SK-N-SH (cell line): ENCODE measurements at regions not wholly inside any gene's neighbourhood (a gene's known extent, or its start where the extent isn't known, plus 50 kb on each side); places are given as distances from the start of the nearest gene placed in this dataset.
"Not testable (repeated sequence)": the region's sequence is repeated elsewhere in the genome, so short reads cannot be mapped to it uniquely, and the experiment has no call there.

ENCODE experiments used
- CTCF ChIA-PET: fragments of 300-600, 350-600 bp; formaldehyde crosslinking; extraction: SDS; loops from one replicate; lab custom pipeline; 2021; lab: Yijun Ruan, JAX
- POLR2A ChIA-PET: fragments of 350-600 bp; sonication (Branson Sonifier 250); formaldehyde crosslinking; extraction: SDS; loops from one replicate; lab custom pipeline; 2020; ENCODE audit warnings: antibody characterized with exemption, inconsistent platforms; lab: Yijun Ruan, JAX
- DNase-seq: peaks from one replicate; pipeline ENCODE4 v3.0.0; 2012
- H2AFZ ChIP-seq: fragments of 200-600 bp; sonication (generic); 2 replicates; pipeline ENCODE4 v1.8.1; 2016; ENCODE audit warnings: antibody characterized with exemption, mild to moderate bottlenecking, low read depth
- H3F3A ChIP-seq: fragments of 200-600 bp; sonication (generic); replicated peaks from 2 replicates; pipeline ENCODE3; 2016; ENCODE audit warnings: antibody characterized with exemption, mild to moderate bottlenecking; ENCODE audit not compliant: insufficient read depth
- H3K27ac ChIP-seq, 2 experiments: fragments of 200-500 bp in 1 of 2; fragments of 200-600 bp in 1 of 2; sonication (Bioruptor generic) in 1 of 2; sonication (generic), shearing (Covaris generic) in 1 of 2; 2 replicates each; pipeline versions ENCODE4 v1.5.1 to v1.6.1; 2014 to 2016; ENCODE audit warnings: low read depth in 2 of 2, inconsistent platforms in 1 of 2, low read length in 1 of 2, mild to moderate bottlenecking in 1 of 2, mixed read lengths in 1 of 2
- H3K27me3 ChIP-seq: fragments of 200-600 bp; sonication (generic), shearing (Covaris generic); 2 replicates; pipeline ENCODE4 v1.6.1; 2016; ENCODE audit warnings: mixed run types; ENCODE audit not compliant: insufficient read depth
- H3K36me3 ChIP-seq, 2 experiments: fragments of 200-500 bp in 1 of 2; fragments of 200-600 bp in 1 of 2; sonication (Bioruptor generic) in 1 of 2; sonication (generic) in 1 of 2; replicated peaks in 1 of 2; 2 replicates each; pipeline versions ENCODE3 to v1.5.1; 2014 to 2016; ENCODE audit warnings: low read length in 1 of 2, mild to moderate bottlenecking in 1 of 2; ENCODE audit not compliant: insufficient read depth in 2 of 2, control insufficient read depth in 1 of 2
- H3K4me1 ChIP-seq, 2 experiments: fragments of 200-500 bp in 1 of 2; fragments of 200-600 bp in 1 of 2; sonication (Bioruptor generic) in 1 of 2; sonication (generic), shearing (Covaris generic) in 1 of 2; 2 replicates each; pipeline versions ENCODE4 v1.5.1 to v1.6.1; 2014 to 2016; ENCODE audit warnings: low read depth in 1 of 2, low read length in 1 of 2, mixed run types in 1 of 2; ENCODE audit not compliant: insufficient read depth in 2 of 2, control insufficient read depth in 1 of 2
- H3K4me2 ChIP-seq: fragments of 200-600 bp; sonication (generic), shearing (Covaris generic); 2 replicates; pipeline ENCODE4 v1.6.1; 2017; ENCODE audit warnings: mixed run types
- H3K4me3 ChIP-seq, 2 experiments: fragments of 200-500 bp in 1 of 2; fragments of 200-600 bp in 1 of 2; sonication (Bioruptor generic) in 1 of 2; sonication (generic), shearing (Covaris generic) in 1 of 2; 2 replicates each; pipeline versions ENCODE4 v1.5.1 to v1.8.1; 2014 to 2016; ENCODE audit warnings: low read depth in 2 of 2, inconsistent platforms in 1 of 2, low read length in 1 of 2, mild to moderate bottlenecking in 1 of 2, mixed read lengths in 1 of 2, moderate library complexity in 1 of 2
- H3K79me2 ChIP-seq: fragments of 200-600 bp; sonication (generic); 2 replicates; pipeline ENCODE4 v1.8.1; 2017; ENCODE audit warnings: mild to moderate bottlenecking; ENCODE audit not compliant: insufficient read depth
- H3K9ac ChIP-seq: fragments of 200-600 bp; sonication (generic); 2 replicates; pipeline ENCODE4 v1.6.1; 2017; ENCODE audit warnings: mixed run types
- H3K9me2 ChIP-seq: fragments of 200-600 bp; sonication (generic); 2 replicates; pipeline ENCODE4 v1.6.1; 2017; ENCODE audit warnings: mixed run types
- H3K9me3 ChIP-seq: fragments of 200-600 bp; sonication (generic); 2 replicates; pipeline ENCODE4 v1.6.1; 2017; ENCODE audit warnings: mixed run types, mild to moderate bottlenecking, moderate library complexity
- H4K20me1 ChIP-seq: fragments of 200-600 bp; sonication (generic); 2 replicates; pipeline ENCODE4 v1.6.1; 2017; ENCODE audit warnings: mild to moderate bottlenecking, mixed run types; ENCODE audit not compliant: insufficient read depth
- CHD2 ChIP-seq: fragments of 150-350 bp; IDR thresholded peaks from 2 replicates; pipeline ENCODE4 v1.6.1; 2018; ENCODE audit warnings: low read length; ENCODE audit not compliant: partially characterized antibody
- EP300 ChIP-seq, 2 experiments: IDR thresholded peaks; 2 replicates each; pipeline versions ENCODE4 v1.4.0 to v1.6.1; 2012; ENCODE audit warnings: borderline replicate concordance in 1 of 2, low read depth in 1 of 2, low read length in 1 of 2
- GATA2 ChIP-seq: sonication (generic); formaldehyde crosslinking; IDR thresholded peaks from 2 replicates; pipeline ENCODE4 v1.5.0; 2020; ENCODE audit warnings: mild to moderate bottlenecking, missing genetic modification reagents
- MEF2A ChIP-seq: IDR thresholded peaks from 2 replicates; pipeline ENCODE4 v1.4.0; 2012; ENCODE audit warnings: low read depth, borderline replicate concordance
- NFIC ChIP-seq: IDR thresholded peaks from 2 replicates; pipeline ENCODE4 v1.4.0; 2012; ENCODE audit warnings: borderline replicate concordance
- NRF1 ChIP-seq: IDR thresholded peaks from 2 replicates; pipeline ENCODE4 v1.6.1; 2012; ENCODE audit warnings: low read depth, mild to moderate bottlenecking, low read length
- POLR2AphosphoS5 ChIP-seq: IDR thresholded peaks from 2 replicates; pipeline ENCODE4 v1.6.1; 2012; ENCODE audit warnings: low read depth, low read length
- SIN3A ChIP-seq: IDR thresholded peaks from 2 replicates; pipeline ENCODE4 v1.6.1; 2012; ENCODE audit warnings: low read depth, mild to moderate bottlenecking, low read length, moderate library complexity, borderline replicate concordance
- SMC3 ChIP-seq: IDR thresholded peaks from 2 replicates; pipeline ENCODE4 v1.6.1; 2012; ENCODE audit warnings: low read depth, low read length, improper control_type of control experiment
- WGBS: methylation state at CpG from one replicate; pipeline ENCODE4 v1.1.6; 2017; ENCODE audit warnings: low lambda C conversion rate; 5-methylcytosine and 5-hydroxymethylcytosine counted together
- TF ChIP-seq, protein P1 (sequence below): fragments of 200-600 bp; sonication (generic); IDR thresholded peaks from 2 replicates; pipeline ENCODE4 v1.6.1; 2017; ENCODE audit warnings: antibody characterized with exemption, mild to moderate bottlenecking, moderate library complexity
- TF ChIP-seq, protein P2 (sequence below): IDR thresholded peaks from 2 replicates; pipeline ENCODE4 v1.6.1; 2012; ENCODE audit warnings: mild to moderate bottlenecking, low read depth, low read length, moderate library complexity

- Histone ChIP-seq H2AFZ (no peak overlapping the region), H3K79me2 (no peaks in the 10 kb centered on the region), H3K9me2 (no peaks in the 10 kb centered on the region), H4K20me1 (no peaks in the 10 kb centered on the region), H3K9me3 (no peaks in the 10 kb centered on the region), H3F3A (no peaks in the 10 kb centered on the region), H3K27ac (no peak overlapping the region), H3K36me3 (no peaks in the 10 kb centered on the region), H3K4me3 (no peak overlapping the region), H3K9ac (no peak overlapping the region), H3K4me2 (no peak overlapping the region), H3K27me3 (no peaks in the 10 kb centered on the region), H3K4me1 (no peaks in the 10 kb centered on the region)
- CTCF ChIA-PET = no interaction called here
- DNase-seq = no peak
- TF ChIP-seq GATA2 (CRISPR knock-in tag) = no peak
- no peak for TF ChIP-seq POLR2AphosphoS5
- TF ChIP-seq NFIC = no peak
- TF ChIP-seq CHD2 = no peak
- no peak for TF ChIP-seq MEF2A
- POLR2A ChIA-PET = no interaction called here
- 54% methylated on average over 3 of the region's 3 CpGs for WGBS
Observed at GRCh38 chr5:107739661-107740060, 68.9 kb upstream of the EFNA5 start.

GRCh38 chr5:107736638-107737037 lies 65.9 kb upstream of the EFNA5 start:
- no peak for DNase-seq

DNA sequence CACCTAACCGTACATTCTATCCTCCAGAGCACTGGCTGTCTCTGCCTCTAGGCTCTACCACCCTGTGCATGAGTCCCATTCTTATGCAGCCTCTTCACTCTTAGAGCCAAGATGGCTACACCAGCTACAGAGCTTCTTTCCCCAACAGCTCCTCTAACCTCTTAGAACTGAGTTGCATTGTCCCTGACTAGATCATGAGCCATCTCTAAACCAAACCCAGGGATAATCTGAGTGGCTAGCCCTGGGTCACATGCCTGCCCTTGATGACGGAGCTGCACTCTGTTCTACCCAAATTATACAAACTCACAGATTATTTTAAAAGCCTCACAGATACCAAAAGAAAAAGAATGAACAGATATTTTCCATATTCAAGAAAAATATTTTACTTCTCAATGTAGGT lies 65.4 kb upstream of the EFNA5 start:
- H3K27me3 ChIP-seq, POLR2A ChIA-PET, H3F3A ChIP-seq, H3K4me2 ChIP-seq, H2AFZ ChIP-seq, H3K9ac ChIP-seq, H3K79me2 ChIP-seq, H4K20me1 ChIP-seq, H3K9me2 ChIP-seq, CTCF ChIA-PET, H3K4me1 ChIP-seq, H3K9me3 ChIP-seq, H3K36me3 ChIP-seq, H3K4me3 ChIP-seq, H3K27ac ChIP-seq, DNase-seq: not testable (repeated sequence)
- WGBS = 46% methylated on average over 2 of the region's 2 CpGs

More at GRCh38 chr5:107736638-107737037, 65.9 kb upstream of the EFNA5 start:
- no peaks in the 10 kb centered on the region for H3K9me2 ChIP-seq
- no peaks in the 10 kb centered on the region for H3K27me3 ChIP-seq
- no peak overlapping the region for H2AFZ ChIP-seq
- H3K79me2 ChIP-seq = no peaks in the 10 kb centered on the region
- no peak overlapping the region for H3K4me3 ChIP-seq
- H3K36me3 ChIP-seq = no peaks in the 10 kb centered on the region
- TF ChIP-seq, protein P1, sequence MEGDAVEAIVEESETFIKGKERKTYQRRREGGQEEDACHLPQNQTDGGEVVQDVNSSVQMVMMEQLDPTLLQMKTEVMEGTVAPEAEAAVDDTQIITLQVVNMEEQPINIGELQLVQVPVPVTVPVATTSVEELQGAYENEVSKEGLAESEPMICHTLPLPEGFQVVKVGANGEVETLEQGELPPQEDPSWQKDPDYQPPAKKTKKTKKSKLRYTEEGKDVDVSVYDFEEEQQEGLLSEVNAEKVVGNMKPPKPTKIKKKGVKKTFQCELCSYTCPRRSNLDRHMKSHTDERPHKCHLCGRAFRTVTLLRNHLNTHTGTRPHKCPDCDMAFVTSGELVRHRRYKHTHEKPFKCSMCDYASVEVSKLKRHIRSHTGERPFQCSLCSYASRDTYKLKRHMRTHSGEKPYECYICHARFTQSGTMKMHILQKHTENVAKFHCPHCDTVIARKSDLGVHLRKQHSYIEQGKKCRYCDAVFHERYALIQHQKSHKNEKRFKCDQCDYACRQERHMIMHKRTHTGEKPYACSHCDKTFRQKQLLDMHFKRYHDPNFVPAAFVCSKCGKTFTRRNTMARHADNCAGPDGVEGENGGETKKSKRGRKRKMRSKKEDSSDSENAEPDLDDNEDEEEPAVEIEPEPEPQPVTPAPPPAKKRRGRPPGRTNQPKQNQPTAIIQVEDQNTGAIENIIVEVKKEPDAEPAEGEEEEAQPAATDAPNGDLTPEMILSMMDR = no peak
- TF ChIP-seq NRF1 = no peak
- no peak for TF ChIP-seq SMC3
- TF ChIP-seq SIN3A = no peak
- TF ChIP-seq, protein P2, sequence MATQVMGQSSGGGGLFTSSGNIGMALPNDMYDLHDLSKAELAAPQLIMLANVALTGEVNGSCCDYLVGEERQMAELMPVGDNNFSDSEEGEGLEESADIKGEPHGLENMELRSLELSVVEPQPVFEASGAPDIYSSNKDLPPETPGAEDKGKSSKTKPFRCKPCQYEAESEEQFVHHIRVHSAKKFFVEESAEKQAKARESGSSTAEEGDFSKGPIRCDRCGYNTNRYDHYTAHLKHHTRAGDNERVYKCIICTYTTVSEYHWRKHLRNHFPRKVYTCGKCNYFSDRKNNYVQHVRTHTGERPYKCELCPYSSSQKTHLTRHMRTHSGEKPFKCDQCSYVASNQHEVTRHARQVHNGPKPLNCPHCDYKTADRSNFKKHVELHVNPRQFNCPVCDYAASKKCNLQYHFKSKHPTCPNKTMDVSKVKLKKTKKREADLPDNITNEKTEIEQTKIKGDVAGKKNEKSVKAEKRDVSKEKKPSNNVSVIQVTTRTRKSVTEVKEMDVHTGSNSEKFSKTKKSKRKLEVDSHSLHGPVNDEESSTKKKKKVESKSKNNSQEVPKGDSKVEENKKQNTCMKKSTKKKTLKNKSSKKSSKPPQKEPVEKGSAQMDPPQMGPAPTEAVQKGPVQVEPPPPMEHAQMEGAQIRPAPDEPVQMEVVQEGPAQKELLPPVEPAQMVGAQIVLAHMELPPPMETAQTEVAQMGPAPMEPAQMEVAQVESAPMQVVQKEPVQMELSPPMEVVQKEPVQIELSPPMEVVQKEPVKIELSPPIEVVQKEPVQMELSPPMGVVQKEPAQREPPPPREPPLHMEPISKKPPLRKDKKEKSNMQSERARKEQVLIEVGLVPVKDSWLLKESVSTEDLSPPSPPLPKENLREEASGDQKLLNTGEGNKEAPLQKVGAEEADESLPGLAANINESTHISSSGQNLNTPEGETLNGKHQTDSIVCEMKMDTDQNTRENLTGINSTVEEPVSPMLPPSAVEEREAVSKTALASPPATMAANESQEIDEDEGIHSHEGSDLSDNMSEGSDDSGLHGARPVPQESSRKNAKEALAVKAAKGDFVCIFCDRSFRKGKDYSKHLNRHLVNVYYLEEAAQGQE = no peak
- no peak for TF ChIP-seq EP300 (IDR thresholded peaks at IDR 0.05; ENCODE audit: borderline replicate concordance in 1 of 2, low read depth in 1 of 2, low read length in 1 of 2)
- no peak for TF ChIP-seq GATA2 (CRISPR knock-in tag)
- H4K20me1 ChIP-seq = no peaks in the 10 kb centered on the region
- H3K4me1 ChIP-seq = no peaks in the 10 kb centered on the region
- no peaks in the 10 kb centered on the region for H3K9me3 ChIP-seq
- no peaks in the 10 kb centered on the region for H3F3A ChIP-seq
- no peak overlapping the region for H3K4me2 ChIP-seq
- ChIA-PET POLR2A (no interaction called here), CTCF (no interaction called here)
- 100% methylated on average over 1 of the region's 1 CpG for WGBS
- H3K27ac ChIP-seq = no peak overlapping the region
- H3K9ac ChIP-seq = no peak overlapping the region
